Caco-2 (cell line): ENCODE measurements at regions not wholly inside any gene's neighbourhood (a gene's known extent, or its start where the extent isn't known, plus 50 kb on each side); places are given as distances from the start of the nearest gene placed in this dataset.

Experiments
- BruUV-seq: library from RNA; stranded (reverse); fragments of 400-500 nt; replicated peaks from 2 replicates; lab custom pipeline; 2021; lab: Mats Ljungman, UMichigan
- CTCF ChIA-PET: fragments of 300-600 bp; sonication (Branson Sonifier 250); formaldehyde crosslinking; loops from one replicate; lab custom pipeline; 2022; ENCODE audit warnings: antibody characterized with exemption; lab: Charles Lee
- POLR2A ChIA-PET: fragments of 300-600 bp; sonication (Branson Sonifier 250); formaldehyde crosslinking; loops from one replicate; lab custom pipeline; 2022; ENCODE audit warnings: antibody characterized with exemption; lab: Charles Lee
- DNase-seq, 2 experiments: peaks; one replicate each; pipeline versions ENCODE4 v3.0.0 to v3.0.0-alpha.2; 2020 to 2022
- H3K27me3 ChIP-seq: replicated peaks from 2 replicates; pipeline ENCODE4 v1.6.0; 2011; ENCODE audit warnings: low read length; ENCODE audit not compliant: control insufficient read depth, insufficient read depth
- H3K36me3 ChIP-seq: 2 replicates; pipeline ENCODE4 v1.5.1; 2011; ENCODE audit warnings: low read length; ENCODE audit not compliant: control insufficient read depth, insufficient read depth
- H3K4me1 ChIP-seq: fragments of 250-450 bp; sonication (Bioruptor Pico); 2 replicates; pipeline ENCODE4 v1.5.1; 2020; ENCODE audit warnings: mild to moderate bottlenecking
- H3K4me3 ChIP-seq: 2 replicates; pipeline ENCODE4 v1.5.1; 2011; ENCODE audit warnings: low read depth, mild to moderate bottlenecking, control low read depth, low read length
- H3K9me3 ChIP-seq: fragments of 250-450 bp; sonication (Bioruptor Pico); 2 replicates; pipeline ENCODE4 v1.5.1; 2020; ENCODE audit warnings: mild to moderate bottlenecking, moderate library complexity
- H3K27ac Mint-ChIP-seq: one replicate; pipeline ENCODE4 v1.8.0; 2022; ENCODE audit warnings: mixed read lengths; ENCODE audit not compliant: unreplicated experiment
- H3K27me3 Mint-ChIP-seq: one replicate; pipeline ENCODE4 v1.8.0; 2022; ENCODE audit warnings: mixed read lengths; ENCODE audit not compliant: insufficient read depth, unreplicated experiment
- H3K36me3 Mint-ChIP-seq: one replicate; pipeline ENCODE4 v1.8.0; 2022; ENCODE audit warnings: mild to moderate bottlenecking, mixed read lengths; ENCODE audit not compliant: insufficient read depth, unreplicated experiment
- H3K4me1 Mint-ChIP-seq: one replicate; pipeline ENCODE4 v1.8.0; 2022; ENCODE audit warnings: low read depth, mixed read lengths; ENCODE audit not compliant: unreplicated experiment
- H3K4me3 Mint-ChIP-seq: one replicate; pipeline ENCODE4 v1.8.0; 2022; ENCODE audit warnings: mild to moderate bottlenecking, moderate library complexity, mixed read lengths; ENCODE audit not compliant: unreplicated experiment
- H3K9me3 Mint-ChIP-seq: one replicate; pipeline ENCODE4 v1.8.0; 2022; ENCODE audit warnings: mixed read lengths; ENCODE audit not compliant: unreplicated experiment
- CTCF ChIP-seq, 2 experiments: fragments of 200-600 bp in 1 of 2; IDR thresholded peaks; 1 replicate in 1 of 2; 2 replicates in 1 of 2; pipeline versions ENCODE4 v1.5.1 to v1.8.0; 2011 to 2022; ENCODE audit warnings: antibody characterized with exemption in 1 of 2, control low read depth in 1 of 2, inconsistent platforms in 1 of 2, low read depth in 1 of 2, low read length in 1 of 2, mild to moderate bottlenecking in 1 of 2, moderate library complexity in 1 of 2; ENCODE audit not compliant: insufficient read depth in 1 of 2, severe bottlenecking in 1 of 2, unreplicated experiment in 1 of 2
- intact Hi-C: fragments of 100-400 bp; cut with micrococcal nuclease; formaldehyde crosslinking; loops from one replicate; pipeline ENCODE4 v1.10.0; 2022; ENCODE audit not compliant: unreplicated experiment

- TF ChIP-seq CTCF (IDR thresholded peaks at IDR 0.05; ENCODE audit: insufficient read depth in 1 of 2, low read depth in 1 of 2, low read length in 1 of 2, severe bottlenecking in 1 of 2, unreplicated experiment in 1 of 2) = no peak
- H3K27ac Mint-ChIP-seq = no peak overlapping the region
- H3K27me3 Mint-ChIP-seq = no peaks in the 10 kb centered on the region
- Histone ChIP-seq H3K27me3 (no peaks in the 10 kb centered on the region), H3K4me1 (no peaks in the 10 kb centered on the region), H3K9me3 (no peaks in the 10 kb centered on the region), H3K36me3 (no peaks in the 10 kb centered on the region), H3K4me3 (no peak overlapping the region)
- no peaks in the 10 kb centered on the region for H3K36me3 Mint-ChIP-seq
- POLR2A ChIA-PET = no interaction called here
- no peaks in the 10 kb centered on the region for H3K9me3 Mint-ChIP-seq
- CTCF ChIA-PET = no interaction called here
- no peak for DNase-seq
- no peaks in the 10 kb centered on the region for H3K4me1 Mint-ChIP-seq
- no peak overlapping the region for H3K4me3 Mint-ChIP-seq
- no TSS peak for BruUV-seq
- intact Hi-C loops = no loop called here
Measured at GRCh38 chr4:136831553-136831952, 700.7 kb downstream of the PCDH18 start.

- Mint-ChIP-seq H3K9me3 (no peaks in the 10 kb centered on the region), H3K27me3 (no peaks in the 10 kb centered on the region), H3K4me1 (no peaks in the 10 kb centered on the region), H3K36me3 (no peaks in the 10 kb centered on the region), H3K4me3 (no peak overlapping the region), H3K27ac (no peak overlapping the region)
- no peaks in the 10 kb centered on the region for H3K4me1 ChIP-seq
- no peaks in the 10 kb centered on the region for H3K36me3 ChIP-seq
- TF ChIP-seq CTCF (IDR thresholded peaks at IDR 0.05; ENCODE audit: insufficient read depth in 1 of 2, low read depth in 1 of 2, low read length in 1 of 2, severe bottlenecking in 1 of 2, unreplicated experiment in 1 of 2) = no peak
- no TSS peak for BruUV-seq
- ChIA-PET CTCF (no interaction called here), POLR2A (no interaction called here)
- H3K4me3 ChIP-seq = no peak overlapping the region
- intact Hi-C loops = no loop called here
- H3K9me3 ChIP-seq = no peaks in the 10 kb centered on the region
- H3K27me3 ChIP-seq = no peaks in the 10 kb centered on the region
- DNase-seq = no peak
Measured at GRCh38 chr4:136829280-136829679, 703.0 kb downstream of the PCDH18 start.

- BruUV-seq = no TSS peak
- no peaks in the 10 kb centered on the region for H3K9me3 ChIP-seq
- H3K36me3 Mint-ChIP-seq = no peaks in the 10 kb centered on the region
- POLR2A ChIA-PET = no interaction called here
- no peaks in the 10 kb centered on the region for H3K27me3 ChIP-seq
- H3K9me3 Mint-ChIP-seq = no peaks in the 10 kb centered on the region
- H3K4me3 Mint-ChIP-seq = no peak overlapping the region
- no peak for DNase-seq
- H3K4me1 Mint-ChIP-seq = no peaks in the 10 kb centered on the region
- no peaks in the 10 kb centered on the region for H3K4me1 ChIP-seq
- CTCF ChIA-PET = no interaction called here
- H3K4me3 ChIP-seq = no peak overlapping the region
- no peaks in the 10 kb centered on the region for H3K27me3 Mint-ChIP-seq
- intact Hi-C loops = no loop called here
- no peak for TF ChIP-seq CTCF (IDR thresholded peaks at IDR 0.05; ENCODE audit: insufficient read depth in 1 of 2, low read depth in 1 of 2, low read length in 1 of 2, severe bottlenecking in 1 of 2, unreplicated experiment in 1 of 2)
- no peaks in the 10 kb centered on the region for H3K36me3 ChIP-seq
- no peak overlapping the region for H3K27ac Mint-ChIP-seq
Measured at GRCh38 chr4:136823020-136823419, 709.3 kb downstream of the PCDH18 start.
